Activated CD8-positive, alpha-beta memory T cell treated with anti-CD3 and anti-CD28 coated beads for 4 hours (primary cell): ENCODE measurements at regions not wholly inside any gene's neighbourhood (a gene's known extent, or its start where the extent isn't known, plus 50 kb on each side); places are given as distances from the start of the nearest gene placed in this dataset.
"Not testable (repeated sequence)": the region's sequence is repeated elsewhere in the genome, so short reads cannot be mapped to it uniquely, and the experiment has no call there.

Experiments
- DNase-seq, 2 donors: peaks; one replicate each; pipeline ENCODE4 v3.0.0-alpha.2; 2020; ENCODE audit warnings: low read depth in 2 of 2

DNA sequence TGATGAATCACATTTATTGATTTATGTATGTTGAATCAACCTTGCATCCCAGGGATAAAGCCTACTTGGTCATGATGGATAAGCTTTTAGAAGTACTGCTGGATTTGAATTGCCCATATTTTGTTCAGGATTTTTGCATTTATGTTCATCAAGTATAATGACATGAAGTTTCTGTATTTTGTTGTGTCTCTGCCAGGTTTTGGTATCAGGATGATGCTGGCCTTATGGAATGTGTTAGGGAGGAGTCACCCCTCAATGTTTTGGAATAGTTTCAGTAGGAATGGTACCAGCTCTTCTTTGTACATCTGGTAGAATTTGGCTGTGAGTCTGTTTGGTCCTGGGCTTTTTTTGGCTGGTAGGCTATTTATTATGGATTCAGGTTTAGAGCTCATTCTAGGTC lies 1643.1 kb upstream of the B3GALT2 start:
- no peak for DNase-seq

- no peak for DNase-seq
These were observed 1639.0 kb upstream of the B3GALT2 start for GRCh38 chr1:194825382-194825781.

GRCh38 chr1:194821091-194821490 lies 1634.7 kb upstream of the B3GALT2 start:
- DNase-seq = no peak

- DNase-seq = no peak
These were observed 1632.3 kb upstream of the B3GALT2 start for GRCh38 chr1:194818674-194819073.

DNA sequence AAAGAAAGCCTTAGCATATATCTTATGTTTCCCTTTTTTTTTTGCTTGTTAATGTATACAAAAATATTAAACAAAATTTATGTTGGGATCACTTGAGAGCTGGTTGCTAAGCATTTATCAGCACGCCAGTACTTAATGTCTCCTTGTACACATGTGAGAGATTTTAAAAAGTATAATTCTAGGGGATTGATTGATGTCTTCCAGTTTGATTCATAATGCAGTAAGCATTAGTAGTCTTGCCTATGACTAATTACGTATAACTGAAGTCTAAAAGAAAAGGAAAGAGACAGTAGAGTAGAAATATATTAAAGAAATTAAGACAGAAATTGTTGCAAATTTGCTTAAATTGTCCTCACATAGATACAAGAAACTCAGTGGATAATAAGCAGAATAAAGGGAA lies 1630.4 kb upstream of the B3GALT2 start:
- no peak for DNase-seq

- DNase-seq = no peak
These were observed 1626.7 kb upstream of the B3GALT2 start for GRCh38 chr1:194813096-194813495.

DNA sequence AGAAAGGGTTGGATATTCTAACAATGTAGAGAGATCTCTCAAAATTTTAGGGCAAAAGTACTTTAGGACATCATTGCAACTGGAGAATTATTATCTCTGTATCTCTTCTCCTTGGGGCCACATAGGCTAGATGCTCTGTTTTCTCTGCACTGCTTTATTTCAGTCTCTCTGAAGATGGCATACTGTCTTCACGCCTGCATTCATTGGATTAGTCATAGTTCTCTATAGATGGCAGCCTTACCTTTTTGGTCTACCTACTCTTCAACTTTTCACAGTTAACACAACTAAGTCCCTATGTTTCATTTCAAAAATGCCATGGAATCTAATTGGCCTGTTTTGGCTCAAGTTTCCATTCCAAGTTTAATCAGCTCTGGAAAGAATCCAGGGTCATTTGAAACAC lies 1623.3 kb upstream of the B3GALT2 start:
- DNase-seq = no peak

- DNase-seq = no peak
These were observed 1622.8 kb upstream of the B3GALT2 start for GRCh38 chr1:194809215-194809614.

DNA sequence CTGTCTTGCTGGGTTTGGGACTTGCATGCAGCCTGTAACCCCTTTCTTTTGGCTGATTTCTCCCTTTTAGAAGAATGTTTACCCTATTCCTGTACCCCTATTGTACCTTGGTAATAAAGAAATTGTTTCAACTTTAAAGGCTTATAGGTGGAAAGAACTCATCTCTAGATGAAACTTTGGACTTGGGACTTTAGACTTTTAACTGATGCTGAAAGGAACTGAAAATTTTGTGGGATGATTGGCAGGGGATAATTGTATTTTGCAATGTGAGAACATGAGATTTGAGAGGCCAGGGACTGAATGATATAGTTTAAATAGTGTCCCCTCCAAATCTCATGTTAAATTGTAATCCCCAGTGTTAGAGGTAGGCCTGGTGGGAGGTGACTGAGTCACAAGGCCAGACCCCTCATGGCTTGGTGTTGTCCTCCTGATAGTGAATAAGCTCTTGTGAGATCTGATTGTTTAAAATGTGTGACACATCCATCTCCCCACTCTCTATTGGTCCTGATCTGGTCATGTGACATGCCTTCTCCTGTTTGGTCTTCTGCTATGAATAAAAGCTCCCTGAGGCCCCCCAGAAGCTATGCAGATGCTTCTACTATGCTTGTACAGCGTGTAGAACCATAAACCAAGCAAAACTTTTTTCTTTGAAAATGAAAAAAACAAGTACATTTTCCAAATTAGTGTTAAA lies 1621.3 kb upstream of the B3GALT2 start:
- DNase-seq = no peak

GRCh38 chr1:194802572-194802971 lies 1616.2 kb upstream of the B3GALT2 start:
- DNase-seq = no peak

DNA sequence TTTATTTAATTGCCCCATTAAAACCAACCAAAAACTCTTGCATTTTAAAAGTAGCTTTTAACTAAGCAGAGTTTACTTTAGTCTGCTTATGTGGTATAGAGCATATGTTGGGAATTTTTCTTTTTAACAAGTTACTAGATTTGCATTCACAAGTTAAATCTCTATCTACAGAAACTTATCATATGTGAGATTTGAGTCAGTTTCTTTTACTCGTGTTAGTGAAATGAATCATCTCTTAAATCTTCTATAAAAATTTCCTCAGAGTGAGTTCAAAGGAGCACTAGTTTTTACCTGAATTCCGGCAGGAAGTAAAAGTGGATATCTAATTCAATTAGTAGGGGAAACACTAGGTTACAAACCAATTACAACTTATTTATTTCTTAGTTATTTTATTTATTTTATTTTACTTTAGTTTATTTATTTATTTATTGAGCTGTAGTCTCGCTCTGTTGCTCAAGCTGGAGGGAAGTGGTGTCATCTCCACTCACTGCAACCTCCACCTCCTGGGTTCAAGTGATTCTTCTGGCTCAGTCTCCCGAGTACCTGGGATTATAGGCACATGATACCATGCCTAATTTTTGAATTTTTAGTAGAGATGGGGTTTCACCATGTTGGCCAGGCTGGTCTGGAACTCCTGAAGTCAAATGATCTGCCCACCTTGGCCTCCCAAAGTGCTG lies 1609.6 kb upstream of the B3GALT2 start:
- no peak for DNase-seq

GRCh38 chr1:194787001-194787400 lies 1600.6 kb upstream of the B3GALT2 start:
- no peak for DNase-seq

DNA sequence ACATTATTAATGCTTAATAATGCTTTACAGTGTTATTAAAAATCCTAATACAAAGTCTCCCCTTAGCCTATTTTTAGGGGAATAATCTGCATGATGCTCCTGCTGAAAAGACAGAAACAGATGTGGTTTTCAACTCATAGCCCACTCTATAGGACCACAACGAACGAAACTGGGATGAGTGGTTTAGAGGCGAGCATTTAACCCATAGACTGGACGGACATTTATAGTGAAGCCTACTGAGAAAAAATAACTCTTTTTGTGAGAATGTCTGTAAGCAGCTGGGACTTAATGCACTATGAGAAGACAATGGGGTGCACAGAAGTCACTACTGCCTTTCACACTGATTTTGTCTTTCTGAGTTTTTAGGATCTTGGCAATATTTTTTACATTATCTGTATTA lies 1599.6 kb upstream of the B3GALT2 start:
- DNase-seq = no peak

- no peak for DNase-seq
These were observed 1590.2 kb upstream of the B3GALT2 start for GRCh38 chr1:194776657-194777056.

- no peak for DNase-seq
These were observed 1588.1 kb upstream of the B3GALT2 start for GRCh38 chr1:194774535-194774934.

DNA sequence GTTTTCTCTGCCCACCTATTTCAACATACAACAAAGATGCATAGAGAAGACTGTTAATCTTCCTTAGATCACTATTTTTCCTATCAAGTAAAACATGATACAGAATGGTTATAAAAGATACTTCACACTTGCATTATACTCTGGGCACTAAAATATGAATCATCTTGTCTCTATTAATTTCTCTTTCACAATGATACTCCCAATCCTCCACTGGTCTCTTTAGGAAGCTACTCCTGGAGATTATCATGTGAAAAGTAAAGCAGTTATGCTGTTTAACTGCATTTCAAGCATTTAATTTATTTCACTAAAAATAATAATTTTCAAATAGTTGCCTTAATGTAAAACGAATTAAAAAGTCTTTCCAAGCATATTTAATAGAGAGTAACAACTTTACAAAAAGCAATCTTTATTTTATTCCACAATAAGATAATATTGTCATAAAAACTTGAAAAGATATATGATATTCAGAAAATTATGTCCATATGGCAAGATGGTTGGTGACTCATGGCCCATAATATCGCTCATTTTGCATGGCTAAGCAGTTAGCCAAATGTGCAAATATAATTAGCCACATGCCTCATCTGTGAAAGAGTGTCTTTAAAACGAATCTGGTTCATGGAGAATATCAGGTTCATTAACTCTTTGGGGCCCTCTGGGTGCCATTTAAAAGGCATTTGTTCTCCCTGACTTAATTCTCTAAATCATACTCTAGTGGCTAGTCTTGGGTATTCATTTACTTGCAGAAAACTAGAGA lies 1569.0 kb upstream of the B3GALT2 start:
- DNase-seq = no peak

GRCh38 chr1:194738843-194739242 lies 1552.4 kb upstream of the B3GALT2 start:
- DNase-seq = not testable (repeated sequence)

DNA sequence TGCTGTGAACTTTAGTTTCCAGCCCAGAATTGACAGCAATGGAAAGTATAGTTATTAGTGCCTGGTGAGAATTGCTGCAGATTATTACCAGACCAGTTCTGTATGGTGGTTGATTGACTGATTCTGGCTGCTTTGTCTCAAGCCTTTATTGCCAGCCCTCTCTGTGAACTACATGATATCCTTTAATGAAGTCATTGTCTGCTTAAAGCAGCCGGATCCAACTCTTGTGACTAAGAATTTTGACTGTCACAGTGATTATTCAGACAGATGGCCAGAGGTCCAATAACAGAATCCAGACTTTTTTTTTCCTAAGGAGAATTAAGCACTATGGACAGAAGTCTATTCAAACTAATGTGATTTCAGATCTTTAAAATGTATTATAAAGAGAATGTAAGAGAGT lies 1548.6 kb upstream of the B3GALT2 start:
- DNase-seq = no peak

DNA sequence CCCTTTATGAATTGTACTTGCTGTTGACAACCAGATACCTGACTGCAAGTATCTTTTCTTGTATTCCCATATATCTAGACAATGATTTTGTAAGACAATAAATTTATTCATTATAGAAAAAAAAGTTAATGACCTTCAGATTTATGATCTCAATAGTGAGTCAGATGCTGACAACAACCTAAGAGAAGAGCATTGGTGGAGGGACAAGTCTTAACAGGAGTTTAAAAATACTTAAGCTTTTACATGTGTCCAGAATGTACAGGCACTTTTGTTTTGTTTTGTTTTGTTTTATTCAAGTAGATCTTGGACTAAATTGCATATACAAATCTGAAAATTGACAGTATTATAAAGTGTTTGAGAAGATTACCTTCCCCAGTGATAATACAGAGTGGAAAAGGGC lies 1544.6 kb upstream of the B3GALT2 start:
- no peak for DNase-seq

DNA sequence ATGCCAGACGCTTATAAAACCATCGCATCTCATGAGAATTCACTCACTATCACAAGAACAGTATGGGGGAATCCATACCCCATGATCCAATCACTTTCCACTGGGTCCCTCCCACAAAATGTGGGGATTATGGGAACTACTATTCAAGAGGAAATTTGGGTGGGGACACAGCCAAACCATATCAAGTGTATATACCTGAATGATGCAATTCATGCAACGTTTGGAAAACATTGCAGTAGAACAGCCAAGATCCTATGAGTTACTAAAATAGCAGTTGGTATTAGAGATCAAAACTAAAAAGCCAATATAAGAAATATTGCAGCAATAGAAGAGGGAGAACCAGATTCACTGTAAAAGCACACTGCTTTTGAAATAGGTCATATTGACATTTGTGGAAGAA lies 1543.9 kb upstream of the B3GALT2 start:
- DNase-seq = no peak

- no peak for DNase-seq
These were observed 1536.7 kb upstream of the B3GALT2 start for GRCh38 chr1:194723067-194723466.

DNA sequence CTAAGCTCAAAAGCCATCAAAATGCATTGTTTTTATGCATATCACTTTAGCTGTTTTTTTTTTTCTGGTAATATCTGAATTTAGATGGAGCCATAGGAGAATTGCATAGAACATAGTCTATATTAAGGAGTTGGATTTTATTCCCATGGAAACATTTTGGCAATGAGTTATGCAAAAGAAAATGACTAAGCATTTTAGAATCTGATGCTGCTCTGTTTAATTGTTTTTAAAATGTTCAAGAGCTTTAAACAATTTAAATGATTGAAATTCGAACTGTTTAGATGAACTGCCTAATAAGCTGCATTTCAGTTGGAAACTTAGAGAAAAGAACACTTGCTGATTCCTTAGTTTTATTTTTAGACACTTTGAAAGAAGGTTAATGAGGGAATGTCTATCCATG lies 1531.5 kb upstream of the B3GALT2 start:
- DNase-seq = no peak

GRCh38 chr1:194717334-194717733 lies 1530.9 kb upstream of the B3GALT2 start:
- no peak for DNase-seq
